Stimulated activated CD4-positive, alpha-beta T cell treated with anti-CD3 and anti-CD28 coated beads, TNF-alpha, amount 100 ng/mL, for 1 hour (primary cell): ENCODE measurements at regions not wholly inside any gene's neighbourhood (a gene's known extent, or its start where the extent isn't known, plus 50 kb on each side); places are given as distances from the start of the nearest gene placed in this dataset.

Experiments used
- DNase-seq, 3 donors: peaks; one replicate each; pipeline ENCODE4 v3.0.0-alpha.2; 2020; ENCODE audit warnings: low read depth in 3 of 3, low spot score in 1 of 3

DNA sequence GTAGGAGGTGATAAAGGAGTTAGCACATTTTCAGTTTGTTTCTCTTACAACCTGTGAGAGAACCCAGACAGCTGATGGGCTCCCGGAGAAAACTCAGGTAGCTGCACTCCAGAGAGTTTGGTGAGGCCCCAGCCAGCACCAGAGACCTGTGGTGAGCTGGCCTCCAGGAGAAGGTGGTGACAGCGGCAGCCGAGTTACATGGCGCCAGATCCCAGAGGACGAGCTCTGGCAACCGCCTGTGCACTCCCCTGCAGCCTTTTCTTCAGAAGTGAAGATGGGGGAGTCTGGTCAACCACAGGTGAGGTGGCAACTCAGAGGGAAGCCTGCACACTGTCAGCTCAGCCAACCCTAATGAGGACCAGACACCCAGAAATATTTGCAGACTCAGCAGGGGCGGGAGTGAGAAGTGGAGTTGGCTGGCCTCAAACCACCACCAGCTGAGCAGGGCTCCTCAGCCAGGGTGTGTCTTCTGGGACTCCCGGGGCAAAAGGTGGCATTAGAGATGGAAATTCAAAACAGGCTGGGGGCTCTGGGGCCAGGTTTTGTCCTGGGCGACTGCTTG is 209.7 kb downstream of the SETD4 start:
- no peak for DNase-seq

- DNase-seq = no peak
Observed at GRCh38 chr21:35850029-35850428, 210.3 kb downstream of the SETD4 start.

DNA sequence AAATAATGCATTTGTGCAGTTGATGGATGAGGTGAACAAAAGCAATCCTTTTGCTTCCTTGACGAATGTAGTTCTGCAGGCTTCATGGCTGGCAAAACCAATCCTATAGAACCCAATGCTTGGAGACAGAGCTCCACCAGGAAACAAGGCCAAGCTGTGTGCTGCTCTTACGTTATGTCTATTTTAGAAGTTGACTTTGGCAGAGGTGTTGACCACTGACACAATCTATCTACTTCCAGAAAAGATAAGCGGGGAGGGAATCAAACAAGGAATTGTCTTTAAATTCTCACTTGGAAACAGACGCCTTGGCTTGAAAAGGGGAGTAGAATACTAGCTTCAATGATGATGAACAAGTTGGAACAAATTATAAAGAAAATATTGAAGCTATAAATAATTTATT is 211.2 kb downstream of the SETD4 start:
- DNase-seq = no peak

DNA sequence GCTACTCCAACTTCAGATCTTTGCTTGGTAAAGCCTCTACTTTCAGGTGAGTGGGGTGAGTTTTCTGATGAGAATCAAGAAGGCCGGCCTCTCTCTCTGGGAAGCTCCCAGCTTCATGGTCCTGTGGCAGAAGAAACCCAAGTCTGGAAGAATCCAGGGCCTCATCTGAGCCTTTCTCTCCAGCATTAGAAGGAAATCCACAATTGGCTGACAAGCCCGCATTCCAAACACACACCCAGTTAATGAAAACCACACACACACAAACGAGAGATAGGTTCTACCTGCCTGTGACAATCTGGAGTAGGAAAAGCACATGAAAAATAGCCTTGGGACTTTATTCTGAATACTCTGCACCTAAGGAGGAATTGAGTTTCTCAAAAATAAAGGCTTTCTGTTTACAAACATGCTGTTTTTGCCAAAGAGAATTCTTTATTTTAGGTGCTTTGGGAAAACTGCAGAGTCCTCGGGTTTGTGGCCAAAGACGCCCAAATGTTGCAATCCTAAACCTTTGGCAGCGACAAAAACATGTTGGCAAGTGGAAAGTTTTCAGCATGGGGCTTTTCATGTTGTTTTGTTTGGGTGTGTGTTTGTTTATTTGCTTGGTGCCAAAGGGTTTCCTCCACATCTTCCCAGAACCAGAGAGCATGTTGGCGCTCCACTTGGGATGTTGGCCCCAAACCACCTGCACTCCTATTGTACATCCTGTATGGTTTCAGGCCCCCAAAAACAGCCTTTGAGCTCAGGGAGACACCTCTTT is 216.2 kb downstream of the SETD4 start:
- no peak for DNase-seq

GRCh38 chr21:35840949-35841348 is 219.4 kb downstream of the SETD4 start:
- no peak for DNase-seq

GRCh38 chr21:35840197-35840799 is 220.0 kb downstream of the SETD4 start:
- DNase-seq = peak in 2 of 3 donors; percentile 6 to 8

DNA sequence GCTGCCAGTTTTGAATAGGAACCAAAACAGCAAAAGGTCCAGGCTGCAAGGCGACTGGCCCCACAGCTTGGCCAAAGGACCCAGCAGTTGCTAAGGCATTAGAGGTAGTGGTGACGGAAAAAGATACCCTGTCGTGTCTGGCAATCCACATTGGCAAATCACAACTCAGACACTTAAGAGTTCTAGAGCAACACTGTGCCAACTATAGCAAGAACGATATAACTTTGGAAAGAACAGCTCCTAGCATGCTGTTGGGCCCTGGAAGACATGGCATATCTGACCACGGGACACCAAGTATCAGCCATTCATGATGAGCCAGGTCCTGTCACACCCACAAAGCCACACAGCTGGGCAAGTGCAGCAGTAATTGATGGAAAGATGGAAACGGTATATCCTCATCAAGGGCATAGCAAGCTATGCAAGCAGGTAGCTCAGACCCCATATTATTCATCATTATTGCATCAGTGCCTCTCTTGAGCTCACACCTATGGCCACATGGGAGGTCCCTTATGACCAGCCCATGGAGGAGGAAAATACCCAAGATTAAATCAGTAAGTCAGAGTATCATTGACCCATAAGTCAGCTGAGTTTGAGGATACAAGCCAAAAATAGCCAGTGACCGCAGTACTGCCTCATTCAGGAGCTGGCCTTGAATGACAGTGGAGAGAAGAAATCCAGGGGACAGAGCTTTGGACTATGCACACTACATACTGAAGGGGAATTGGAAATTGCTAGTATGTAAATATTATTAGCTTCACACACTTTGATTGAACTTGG is 221.2 kb downstream of the SETD4 start:
- DNase-seq = no peak

DNA sequence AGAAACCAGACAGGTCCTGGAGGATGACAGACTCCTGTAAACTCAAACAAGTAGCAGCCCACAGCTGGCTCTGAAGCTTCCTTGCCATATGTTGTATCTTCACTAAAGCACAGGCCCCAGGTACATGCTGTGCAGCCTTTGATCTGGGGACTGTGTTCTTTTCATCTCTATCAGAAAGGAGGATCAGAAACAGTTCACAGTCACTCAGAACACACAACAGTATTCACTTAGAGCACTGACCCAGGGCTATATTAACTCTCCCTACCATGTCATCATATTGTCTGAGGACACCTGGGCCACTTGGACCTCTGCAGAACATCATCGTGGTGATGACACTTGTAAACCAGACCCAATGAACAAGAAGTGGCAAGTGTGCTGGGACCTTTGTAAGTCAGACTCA is 222.0 kb downstream of the SETD4 start:
- no peak for DNase-seq

DNA sequence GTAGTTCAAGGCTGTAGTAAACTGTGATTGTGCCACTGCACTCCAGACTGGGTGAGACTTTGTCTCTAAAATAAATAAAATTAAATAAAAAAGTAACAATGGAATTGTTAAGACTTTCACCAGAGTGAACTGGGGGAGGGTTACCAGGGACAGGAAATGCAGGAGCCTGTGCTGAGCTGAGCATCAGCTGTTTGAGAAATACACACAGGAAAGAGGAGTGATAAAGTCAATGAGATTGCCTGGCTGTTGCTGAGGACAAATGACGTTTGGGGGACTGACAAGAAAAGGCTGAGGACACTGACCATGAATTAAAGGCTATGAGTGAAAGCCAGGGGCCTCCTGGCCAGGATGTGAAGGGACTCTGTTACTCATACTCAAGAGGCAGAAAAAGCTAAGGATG is 226.3 kb downstream of the SETD4 start:
- DNase-seq = no peak

DNA sequence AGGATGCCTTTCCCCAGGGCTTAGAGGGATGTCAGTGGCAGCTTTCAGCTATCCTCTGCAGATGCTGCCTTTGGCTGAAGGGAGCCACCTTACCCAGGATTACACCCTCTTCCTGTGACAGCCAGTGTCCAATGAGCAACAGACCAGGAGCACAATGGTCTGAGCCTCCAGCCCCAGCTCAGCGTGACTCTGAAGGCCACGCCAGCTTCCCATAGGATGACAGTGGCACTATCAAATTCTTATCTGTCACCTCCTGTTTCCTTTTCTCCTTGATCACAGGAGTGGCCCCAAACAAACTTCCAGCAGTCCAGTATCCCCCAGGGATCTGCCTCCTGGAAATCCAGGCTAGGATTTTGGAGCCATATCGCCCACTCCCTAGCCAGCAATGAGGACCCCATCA is 226.9 kb downstream of the SETD4 start:
- no peak for DNase-seq

GRCh38 chr21:35831230-35831629 is 229.1 kb downstream of the SETD4 start:
- no peak for DNase-seq

GRCh38 chr21:35829067-35829466 is 231.3 kb downstream of the SETD4 start:
- no peak for DNase-seq

DNA sequence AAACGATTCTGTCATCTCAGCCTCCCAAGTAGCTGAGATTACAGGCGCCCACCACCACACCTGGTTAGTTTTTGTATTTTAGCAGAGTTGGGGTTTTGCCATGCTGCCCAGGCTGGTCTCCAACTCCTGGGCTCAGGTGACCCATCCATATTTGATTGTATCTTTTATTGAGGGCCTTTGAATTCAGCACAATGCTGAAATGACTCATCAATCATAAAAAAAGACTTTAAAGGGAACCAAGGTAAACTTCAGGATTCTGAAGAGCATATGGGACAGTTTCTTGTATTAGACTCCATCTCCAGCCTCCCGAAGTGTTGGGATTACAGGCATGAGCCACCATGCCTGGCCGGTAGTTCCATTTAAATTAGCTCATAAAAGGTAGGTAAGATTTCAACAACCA is 232.2 kb downstream of the SETD4 start:
- DNase-seq = no peak

DNA sequence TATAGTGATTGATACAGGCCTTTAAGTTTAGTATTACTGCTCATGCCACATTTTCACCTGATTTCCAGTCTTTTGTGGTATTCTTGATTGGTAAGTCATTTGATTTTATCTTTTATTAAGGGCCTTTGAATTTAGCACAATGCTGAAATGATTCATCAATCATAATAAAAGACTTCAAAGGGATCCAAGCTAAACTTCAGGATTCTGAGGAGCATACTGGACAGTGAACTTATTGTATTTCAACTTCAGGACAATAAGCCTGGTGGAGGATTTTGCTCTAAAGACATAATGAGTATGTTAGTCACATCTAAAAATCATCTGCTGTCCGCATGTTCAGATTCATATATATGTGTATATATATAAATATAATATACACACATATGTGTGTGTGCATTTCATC is 233.3 kb downstream of the SETD4 start:
- DNase-seq = no peak

DNA sequence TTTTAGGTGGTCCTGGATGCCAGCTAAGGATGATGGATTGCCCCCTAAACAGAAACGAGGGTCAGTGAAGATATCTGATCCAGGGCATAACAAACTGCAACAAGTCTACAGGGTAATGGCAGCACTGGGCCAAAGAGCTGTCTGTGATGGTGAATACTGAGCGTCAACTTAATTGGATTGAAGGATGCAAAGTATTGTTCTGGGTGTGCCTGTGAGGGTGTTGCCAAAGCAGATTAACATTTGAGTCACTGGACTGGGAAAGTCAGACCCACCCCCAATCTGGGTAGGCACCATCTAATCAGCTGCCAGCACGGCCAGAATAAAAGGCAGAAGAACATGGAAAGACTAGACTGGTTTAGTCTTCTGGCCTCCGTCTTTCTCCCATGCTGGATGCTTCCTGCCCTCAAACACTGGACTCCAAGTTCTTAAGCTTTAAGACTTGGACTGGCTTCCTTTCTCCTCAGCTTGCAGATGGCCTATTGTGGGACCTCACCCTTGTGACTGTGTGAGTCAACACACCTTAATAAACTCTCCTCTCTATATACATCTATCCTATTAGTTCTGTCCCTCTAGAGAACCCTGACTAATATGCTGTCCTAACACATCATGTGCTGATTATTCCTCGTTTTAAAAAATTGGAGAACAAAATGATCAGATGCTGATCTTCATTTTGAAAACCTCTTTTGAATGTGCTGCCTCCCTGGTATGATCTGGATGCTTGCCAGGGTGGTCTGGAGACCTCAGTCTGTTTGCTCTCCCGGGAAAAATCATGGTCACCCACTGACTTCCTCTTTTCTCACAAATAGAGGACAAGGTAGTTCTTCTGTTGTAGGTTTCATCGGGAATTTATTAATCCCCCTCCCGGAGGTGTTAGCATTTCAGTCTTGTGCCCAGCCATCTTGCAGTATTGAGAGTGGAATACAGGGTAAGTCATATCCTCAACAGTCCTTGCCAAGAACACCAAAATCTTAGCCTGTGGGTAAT is 234.7 kb downstream of the SETD4 start:
- DNase-seq = no peak

- DNase-seq = no peak
Observed at GRCh38 chr21:35824136-35824535, 236.2 kb downstream of the SETD4 start.

- no peak for DNase-seq
Observed at GRCh38 chr21:35819134-35819533, 241.2 kb downstream of the SETD4 start.

- no peak for DNase-seq
Observed at GRCh38 chr21:35818597-35818996, 241.7 kb downstream of the SETD4 start.

GRCh38 chr21:35814858-35815619 is 245.3 kb downstream of the SETD4 start:
- DNase-seq = no peak

- DNase-seq = no peak
Observed at GRCh38 chr21:35812679-35813078, 247.6 kb downstream of the SETD4 start.
